Muscle of leg (tissue), 3 donors: ENCODE measurements at regions not wholly inside any gene's neighbourhood (a gene's known extent, or its start where the extent isn't known, plus 50 kb on each side); places are given as distances from the start of the nearest gene placed in this dataset.

Source experiments
- DNase-seq: peaks from one replicate; pipeline ENCODE4 v3.0.0; 2013
- H3K27ac ChIP-seq: one replicate; pipeline ENCODE4 v1.5.1; 2013; ENCODE audit warnings: mild to moderate bottlenecking, low read length, control low read depth
- H3K27me3 ChIP-seq: one replicate; pipeline ENCODE4 v1.6.1; 2013; ENCODE audit warnings: low read length; ENCODE audit not compliant: control insufficient read depth, insufficient read depth
- H3K36me3 ChIP-seq: one replicate; pipeline ENCODE4 v1.6.1; 2013; ENCODE audit warnings: low read length; ENCODE audit not compliant: control insufficient read depth, insufficient read depth
- H3K4me1 ChIP-seq: one replicate; pipeline ENCODE4 v1.6.1; 2013; ENCODE audit warnings: low read length; ENCODE audit not compliant: control insufficient read depth, insufficient read depth
- H3K4me3 ChIP-seq: one replicate; pipeline ENCODE4 v1.5.1; 2013; ENCODE audit warnings: low read length, control low read depth
- H3K9me3 ChIP-seq: replicated peaks from 2 replicates; pipeline ENCODE4 v1.6.1; 2013; ENCODE audit warnings: low read depth, low read length; ENCODE audit not compliant: control insufficient read depth
- WGBS: methylation state at CpG from one replicate; pipeline ENCODE4 v1.1.5; 2013; ENCODE audit warnings: missing lambda C conversion rate; ENCODE audit not compliant: insufficient coverage; 5-methylcytosine and 5-hydroxymethylcytosine counted together

DNA sequence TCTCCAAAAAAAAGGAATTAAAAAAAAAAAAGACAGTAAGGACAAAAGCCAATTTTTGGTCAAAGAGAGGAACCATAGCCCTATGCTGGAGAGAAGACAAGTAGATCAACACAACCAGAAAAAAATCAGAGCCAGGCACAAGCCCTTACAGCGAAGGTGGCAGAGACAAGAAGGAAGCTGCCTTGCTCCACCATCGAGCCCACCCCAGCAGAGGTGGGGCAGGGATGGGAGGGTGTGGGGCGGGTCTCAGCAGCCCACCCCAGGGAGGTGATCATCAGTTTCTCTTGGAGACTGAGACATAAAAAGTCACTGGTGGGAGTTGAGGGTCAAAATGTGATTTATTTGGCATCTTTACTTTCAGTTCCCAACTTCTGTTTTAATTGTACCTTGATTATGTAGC lies 332.4 kb downstream of the FOXO1 start:
- WGBS, result 89% methylated on average over 3 of the region's 3 CpGs
- Histone ChIP-seq H3K36me3 (no peaks in the 10 kb centered on the region), H3K9me3 (no peaks in the 10 kb centered on the region), H3K27me3 (no peaks in the 10 kb centered on the region), H3K4me1 (no peaks in the 10 kb centered on the region), H3K27ac (no peak overlapping the region), H3K4me3 (no peak overlapping the region)
- no peak for DNase-seq

DNA sequence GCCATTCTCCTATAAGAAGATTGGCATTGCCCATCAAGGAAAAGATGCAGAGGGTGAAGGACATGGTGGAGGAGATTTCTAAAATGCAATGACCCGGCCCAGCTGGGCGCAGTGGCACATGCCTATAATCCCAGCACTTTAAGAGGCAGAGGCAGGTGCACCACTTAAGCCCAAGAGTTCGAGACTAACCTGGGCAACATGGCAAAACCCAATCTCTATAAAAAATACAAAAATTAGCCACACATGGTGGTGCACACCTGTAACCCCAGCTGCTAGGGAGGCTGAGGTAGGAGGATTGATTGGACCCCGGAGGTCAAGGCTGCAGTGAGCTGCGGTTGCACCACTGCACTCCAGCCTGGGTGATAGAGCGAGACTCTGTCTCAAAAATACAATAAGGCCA lies 331.8 kb downstream of the FOXO1 start:
- Histone ChIP-seq H3K4me1 (no peaks in the 10 kb centered on the region), H3K27ac (no peak overlapping the region), H3K36me3 (no peaks in the 10 kb centered on the region), H3K4me3 (no peak overlapping the region), H3K27me3 (no peaks in the 10 kb centered on the region), H3K9me3 (no peaks in the 10 kb centered on the region)
- 91% methylated on average over 4 of the region's 6 CpGs for WGBS
- DNase-seq, result no peak

- Histone ChIP-seq H3K9me3 (no peaks in the 10 kb centered on the region), H3K27ac (no peak overlapping the region)
- WGBS, result 67% methylated on average over 5 of the region's 7 CpGs
These were observed 329.9 kb downstream of the FOXO1 start for GRCh38 chr13:40336228-40337221.

DNA sequence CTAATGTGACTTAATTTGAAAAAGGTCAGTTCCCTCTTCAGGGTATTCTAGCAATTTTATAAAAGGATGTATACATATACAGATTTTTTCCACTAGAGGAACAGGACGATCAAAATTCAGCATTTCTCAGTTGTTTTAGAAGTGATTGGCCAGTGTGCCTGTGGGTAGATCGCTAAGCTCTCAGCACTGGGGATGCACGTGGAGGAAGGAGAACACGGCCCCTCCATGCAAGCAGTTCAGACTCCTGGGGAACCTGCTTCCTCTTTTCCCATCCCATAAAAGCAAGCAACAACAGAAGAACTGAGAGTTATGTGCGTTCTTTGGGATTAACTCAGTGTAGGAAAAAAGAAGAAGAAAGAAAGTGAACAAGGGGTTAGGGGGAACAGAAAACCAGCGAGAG lies 328.8 kb downstream of the FOXO1 start:
- H3K36me3 ChIP-seq, result no peaks in the 10 kb centered on the region
- H3K9me3 ChIP-seq, result no peaks in the 10 kb centered on the region
- H3K4me3 ChIP-seq, result no peak overlapping the region
- H3K27me3 ChIP-seq, result no peaks in the 10 kb centered on the region
- H3K4me1 ChIP-seq, result peaks cover 12% of the 10 kb centered on the region
- no peak overlapping the region for H3K27ac ChIP-seq
- WGBS, result 75% methylated on average over 1 of the region's 6 CpGs
- DNase-seq, result peak; percentile 21

More at GRCh38 chr13:40336228-40337221, 329.9 kb downstream of the FOXO1 start:
- H3K4me1 ChIP-seq, result peaks cover 9% of the 10 kb centered on the region
- DNase-seq, result no peak
- no peak overlapping the region for H3K4me3 ChIP-seq
- H3K36me3 ChIP-seq, result no peaks in the 10 kb centered on the region
- no peaks in the 10 kb centered on the region for H3K27me3 ChIP-seq

DNA sequence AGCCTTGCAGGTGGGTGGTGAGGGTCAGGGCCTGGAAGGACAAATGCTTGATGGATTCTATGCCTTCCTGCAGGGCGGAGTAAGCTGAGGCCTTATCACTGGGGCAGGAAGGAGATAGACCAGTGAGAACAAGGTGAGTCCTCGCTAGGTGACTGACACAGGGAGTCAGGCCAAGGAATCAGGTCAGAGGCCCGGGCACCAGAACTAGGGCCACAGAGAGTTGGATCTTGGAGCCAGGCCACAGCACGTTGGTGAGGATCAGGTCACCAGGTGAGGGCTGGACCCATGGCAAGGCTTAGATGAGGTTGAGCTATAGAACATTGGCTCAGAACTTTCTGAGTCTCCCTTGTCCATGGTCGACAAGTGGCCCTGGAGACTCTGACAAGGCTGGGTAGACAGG lies 328.2 kb downstream of the FOXO1 start:
- no peak for DNase-seq
- H3K4me3 ChIP-seq, result no peak overlapping the region

GRCh38 chr13:40340368-40341095 lies 325.9 kb downstream of the FOXO1 start:
- H3K36me3 ChIP-seq, result no peaks in the 10 kb centered on the region
- peak; percentile 14 for DNase-seq
- no peak overlapping the region for H3K27ac ChIP-seq
- peaks cover 32% of the 10 kb centered on the region for H3K4me1 ChIP-seq
- H3K9me3 ChIP-seq, result no peaks in the 10 kb centered on the region
- no peaks in the 10 kb centered on the region for H3K27me3 ChIP-seq
- no peak overlapping the region for H3K4me3 ChIP-seq
- 49% methylated on average over 5 of the region's 6 CpGs for WGBS

More for the DNA sequence above, 328.2 kb downstream of the FOXO1 start:
- no peaks in the 10 kb centered on the region for H3K36me3 ChIP-seq
- H3K27me3 ChIP-seq, result no peaks in the 10 kb centered on the region
- H3K27ac ChIP-seq, result no peak overlapping the region
- no peaks in the 10 kb centered on the region for H3K9me3 ChIP-seq
- WGBS, result 96% methylated on average over 5 of the region's 5 CpGs
- peaks cover 16% of the 10 kb centered on the region for H3K4me1 ChIP-seq

DNA sequence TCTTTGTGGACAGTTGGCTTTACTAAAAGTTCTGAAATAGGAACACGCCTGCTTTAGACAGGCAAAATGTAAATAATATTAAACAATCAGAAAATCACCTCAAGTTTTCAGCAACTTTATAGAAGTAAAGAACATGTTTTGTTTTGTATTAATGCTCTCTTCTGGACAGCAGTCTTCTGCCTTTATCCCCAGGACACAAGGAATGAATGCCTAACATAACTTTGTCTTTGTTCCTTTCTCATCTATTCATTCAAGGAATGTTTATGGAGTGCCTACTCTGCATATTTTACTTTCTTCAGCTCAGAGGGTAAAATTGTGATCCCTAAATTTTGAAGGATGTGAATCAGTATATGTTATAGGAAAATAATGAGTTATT lies 325.4 kb downstream of the FOXO1 start:
- no peak for DNase-seq
- Histone ChIP-seq H3K36me3 (no peaks in the 10 kb centered on the region), H3K27ac (no peak overlapping the region), H3K27me3 (no peaks in the 10 kb centered on the region), H3K4me1 (peaks cover 36% of the 10 kb centered on the region), H3K4me3 (no peak overlapping the region), H3K9me3 (no peaks in the 10 kb centered on the region)
- no CpG with 5 or more reads among the region's 1 CpG for WGBS

- Histone ChIP-seq H3K27ac (no peak overlapping the region), H3K9me3 (no peaks in the 10 kb centered on the region), H3K36me3 (no peaks in the 10 kb centered on the region), H3K4me1 (peaks cover 36% of the 10 kb centered on the region), H3K4me3 (no peak overlapping the region), H3K27me3 (no peaks in the 10 kb centered on the region)
- no peak for DNase-seq
- WGBS, result 38% methylated on average over 3 of the region's 3 CpGs
These were observed 324.9 kb downstream of the FOXO1 start for GRCh38 chr13:40341501-40341900.

DNA sequence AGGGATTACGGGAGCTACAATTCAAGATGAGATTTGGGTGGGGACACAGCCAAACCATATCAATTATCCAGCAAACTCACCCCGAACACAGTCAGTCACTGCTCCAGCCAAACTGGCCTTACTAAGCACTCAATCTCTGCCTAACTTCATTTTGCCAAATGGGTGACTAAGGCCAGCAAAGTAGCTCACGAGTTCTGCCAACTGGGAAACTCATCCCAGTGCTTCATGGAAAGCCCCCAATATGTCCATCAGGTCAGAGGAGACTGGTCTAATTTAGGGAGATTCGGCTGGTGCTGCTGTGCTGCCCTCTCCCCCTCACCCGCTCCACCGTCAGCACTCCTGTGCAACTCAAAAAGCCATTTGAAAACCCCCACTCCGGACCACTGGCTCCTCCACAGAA lies 324.0 kb downstream of the FOXO1 start:
- no peak overlapping the region for H3K4me3 ChIP-seq
- peaks cover 36% of the 10 kb centered on the region for H3K4me1 ChIP-seq
- 72% methylated on average over 2 of the region's 7 CpGs for WGBS
- no peaks in the 10 kb centered on the region for H3K9me3 ChIP-seq
- no peak for DNase-seq
- H3K27me3 ChIP-seq, result no peaks in the 10 kb centered on the region
- H3K36me3 ChIP-seq, result no peaks in the 10 kb centered on the region
- H3K27ac ChIP-seq, result no peak overlapping the region

DNA sequence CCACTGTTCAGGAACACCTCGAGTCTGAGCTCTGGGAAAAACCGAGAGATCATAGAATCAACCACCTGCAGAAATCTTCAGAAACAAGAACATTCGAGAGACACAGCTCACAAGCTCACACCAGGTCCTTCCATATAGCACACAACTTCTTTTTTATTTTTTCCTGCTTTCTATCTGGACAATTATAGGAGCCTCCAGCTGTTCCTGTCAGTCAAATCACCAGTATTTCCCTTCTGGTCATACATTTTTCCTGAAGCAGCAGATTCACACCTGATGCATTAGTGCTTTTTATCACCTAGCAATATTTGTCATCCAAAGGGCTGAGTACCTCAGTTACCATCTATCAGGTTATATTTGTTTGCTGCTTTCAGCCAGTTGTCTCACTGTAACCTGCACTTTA lies 323.5 kb downstream of the FOXO1 start:
- H3K36me3 ChIP-seq, result no peaks in the 10 kb centered on the region
- H3K27me3 ChIP-seq, result no peaks in the 10 kb centered on the region
- peak; percentile 49 for DNase-seq
- no peaks in the 10 kb centered on the region for H3K9me3 ChIP-seq
- no peak overlapping the region for H3K27ac ChIP-seq
- H3K4me1 ChIP-seq, result peaks cover 36% of the 10 kb centered on the region
- 71% methylated on average over 3 of the region's 3 CpGs for WGBS
- no peak overlapping the region for H3K4me3 ChIP-seq
